ENCODE measurements at regions not wholly inside any gene's neighbourhood (a gene's known extent, or its start where the extent isn't known, plus 50 kb on each side); places are given as distances from the start of the nearest gene placed in this dataset.
"Not testable (repeated sequence)": the region's sequence is repeated elsewhere in the genome, so short reads cannot be mapped to it uniquely, and the experiment has no call there.

DNA sequence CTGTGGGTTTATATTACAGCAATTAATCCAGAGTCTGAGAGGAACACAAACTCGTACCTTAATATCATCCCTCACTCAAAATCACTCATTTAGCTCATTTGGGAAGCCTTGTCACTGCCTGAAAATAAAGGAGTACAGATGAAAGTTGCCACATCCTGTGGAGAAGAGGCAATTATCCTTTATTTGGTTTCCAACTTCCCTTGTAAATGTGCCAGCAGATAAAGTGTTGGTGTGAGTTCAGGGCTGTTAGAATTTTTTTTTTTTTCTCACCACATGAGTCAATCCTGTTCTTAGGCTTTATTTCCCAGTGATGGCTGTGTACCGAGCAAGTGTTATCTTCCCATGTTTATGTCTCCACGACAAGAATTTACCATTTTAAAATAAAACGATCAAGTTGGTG lies 99.0 kb upstream of the SMIM30 start:
- no peak for DNase-seq (ENCODE audit: extremely low read depth in 1 of 11, low read depth in 9 of 11, low spot score in 4 of 11)

GRCh38 chr7:113216038-113216437 lies 97.7 kb upstream of the SMIM30 start:
- DNase-seq (ENCODE audit: extremely low read depth in 1 of 11, low read depth in 9 of 11, low spot score in 4 of 11) = no peak

- DNase-seq (ENCODE audit: extremely low read depth in 1 of 11, low read depth in 9 of 11, low spot score in 4 of 11) = no peak
Observed at GRCh38 chr7:113209449-113210203, 91.3 kb upstream of the SMIM30 start.

- DNase-seq (ENCODE audit: extremely low read depth in 1 of 11, low read depth in 9 of 11, low spot score in 4 of 11) = no peak
Observed at GRCh38 chr7:113207931-113208330, 89.6 kb upstream of the SMIM30 start.

GRCh38 chr7:113207441-113207840 lies 89.1 kb upstream of the SMIM30 start:
- no peak for DNase-seq (ENCODE audit: extremely low read depth in 1 of 11, low read depth in 9 of 11, low spot score in 4 of 11)

DNA sequence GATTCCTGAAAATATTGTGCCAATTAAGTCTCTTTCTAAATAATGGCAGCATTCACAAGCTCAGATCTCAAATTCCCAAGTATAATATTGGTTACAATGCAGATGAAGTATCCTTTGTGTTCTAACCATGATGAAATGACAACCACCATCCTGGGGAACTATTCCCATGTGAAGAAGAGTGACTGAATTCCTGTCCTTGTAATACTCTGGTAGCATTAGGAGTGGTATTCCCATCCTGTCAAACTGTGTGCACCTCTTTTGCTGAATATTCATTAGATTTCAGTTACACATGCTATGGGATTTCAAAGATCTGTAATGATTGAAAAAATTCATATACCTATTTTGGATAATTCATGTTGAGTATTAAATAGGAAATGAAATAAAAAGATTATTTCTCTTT lies 86.1 kb upstream of the SMIM30 start:
- DNase-seq (ENCODE audit: extremely low read depth in 1 of 11, low read depth in 9 of 11, low spot score in 4 of 11) = no peak

- no peak for DNase-seq (ENCODE audit: extremely low read depth in 1 of 11, low read depth in 9 of 11, low spot score in 4 of 11)
Observed at GRCh38 chr7:113202284-113202683, 83.9 kb upstream of the SMIM30 start.

DNA sequence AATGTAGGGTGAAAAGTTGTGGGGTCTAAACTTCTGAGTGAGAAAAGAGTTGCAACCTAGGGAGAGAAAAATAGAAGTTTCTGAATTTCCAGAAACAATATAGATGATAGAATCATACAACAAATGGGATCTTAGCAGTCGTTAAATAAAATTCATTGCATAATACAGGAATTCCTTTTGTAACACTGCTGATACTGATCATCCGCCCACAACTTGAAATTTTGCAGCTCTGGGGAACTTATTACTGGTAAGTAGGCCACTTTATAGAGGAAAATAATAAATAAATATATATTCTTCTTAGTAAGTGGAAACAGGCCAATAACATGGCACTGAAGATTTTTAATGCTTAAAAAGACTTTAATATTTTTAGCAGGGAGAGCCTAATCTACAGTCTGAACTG lies 81.9 kb upstream of the SMIM30 start:
- no peak for DNase-seq (ENCODE audit: extremely low read depth in 1 of 11, low read depth in 9 of 11, low spot score in 4 of 11)

DNA sequence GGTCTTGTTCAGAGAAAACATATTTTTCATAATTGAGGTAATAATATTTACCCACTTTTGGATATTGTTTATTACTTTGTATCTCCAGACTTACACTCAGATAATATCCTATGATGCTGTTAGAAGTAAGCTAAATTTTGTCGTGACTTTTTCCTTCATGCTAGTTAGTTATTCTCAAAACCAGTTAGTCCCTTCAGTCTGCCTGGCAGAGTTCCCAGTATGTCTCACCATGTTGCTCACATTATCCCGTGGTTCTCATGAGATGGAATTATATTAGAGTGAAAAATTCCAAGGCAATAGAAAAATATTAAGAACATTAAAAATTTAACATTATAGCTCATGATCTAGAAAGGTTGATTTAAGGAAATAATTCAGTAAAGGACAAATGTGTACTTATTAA lies 81.5 kb upstream of the SMIM30 start:
- no peak for DNase-seq (ENCODE audit: extremely low read depth in 1 of 11, low read depth in 9 of 11, low spot score in 4 of 11)

DNA sequence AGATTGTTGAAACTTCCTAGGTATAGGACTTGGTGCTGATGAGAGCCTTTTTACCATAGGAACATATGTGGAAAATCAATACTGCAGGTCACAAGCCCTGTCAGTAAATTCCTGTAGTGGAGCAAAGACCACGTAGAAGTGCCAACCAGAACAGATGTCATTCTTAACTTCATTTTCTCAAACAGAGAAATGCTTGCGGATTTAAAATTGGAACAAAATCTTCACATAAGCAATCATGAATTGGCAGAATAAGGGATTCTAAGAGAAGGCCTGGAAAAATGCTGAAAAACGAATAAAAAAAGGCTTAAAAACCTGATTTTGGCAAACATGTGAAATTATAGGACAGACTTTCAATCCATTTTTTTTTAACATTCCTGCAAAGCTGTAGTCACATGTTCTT lies 80.8 kb upstream of the SMIM30 start:
- no peak for DNase-seq (ENCODE audit: extremely low read depth in 1 of 11, low read depth in 9 of 11, low spot score in 4 of 11)

DNA sequence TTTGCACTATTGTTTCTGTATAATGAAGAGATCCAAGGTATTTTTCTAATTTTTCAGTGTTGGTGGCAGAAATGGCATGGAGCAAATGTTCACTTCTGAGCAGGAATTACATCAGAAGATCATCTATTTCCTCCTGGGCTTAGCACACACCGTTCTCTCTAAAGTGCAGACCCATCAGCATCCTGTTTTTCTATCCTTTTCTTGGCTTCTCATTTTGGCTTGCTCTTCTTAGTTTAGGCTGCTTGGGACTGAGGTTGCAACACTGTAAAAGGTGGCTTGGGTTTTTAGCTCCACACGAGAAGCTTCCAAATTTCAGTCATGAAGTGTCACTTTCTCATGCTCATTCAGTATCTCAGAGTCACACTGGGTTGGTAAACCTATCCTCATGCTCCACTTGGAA lies 79.9 kb upstream of the SMIM30 start:
- DNase-seq (ENCODE audit: extremely low read depth in 1 of 11, low read depth in 9 of 11, low spot score in 4 of 11) = no peak

GRCh38 chr7:113197274-113197673 lies 78.9 kb upstream of the SMIM30 start:
- no peak for DNase-seq (ENCODE audit: extremely low read depth in 1 of 11, low read depth in 9 of 11, low spot score in 4 of 11)

- DNase-seq (ENCODE audit: extremely low read depth in 1 of 11, low read depth in 9 of 11, low spot score in 4 of 11) = no peak
Observed at GRCh38 chr7:113188396-113188795, 70.0 kb upstream of the SMIM30 start.

DNA sequence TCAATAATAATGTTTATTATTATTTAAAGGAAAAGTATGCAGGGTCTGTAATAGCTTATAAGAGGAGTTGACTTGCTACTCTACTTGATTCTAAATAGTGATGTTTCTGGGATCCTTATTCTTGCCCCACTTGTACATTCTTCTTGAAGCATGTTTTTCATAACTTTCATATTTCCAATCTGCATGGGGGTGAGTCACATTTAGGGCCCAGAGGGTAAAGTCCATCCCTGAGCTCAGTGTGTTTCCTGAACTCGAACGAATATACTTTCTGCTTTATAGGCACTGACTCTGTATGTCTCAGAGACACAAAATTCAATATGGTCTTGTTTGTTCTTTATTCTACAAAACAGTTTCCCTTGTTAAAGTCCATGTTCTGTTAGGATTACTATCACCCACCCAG lies 61.0 kb upstream of the SMIM30 start:
- no peak for DNase-seq (ENCODE audit: extremely low read depth in 1 of 11, low read depth in 9 of 11, low spot score in 4 of 11)

- DNase-seq (ENCODE audit: extremely low read depth in 1 of 11, low read depth in 9 of 11, low spot score in 4 of 11) = no peak
Observed at GRCh38 chr7:113176836-113177235, 58.5 kb upstream of the SMIM30 start.

GRCh38 chr7:113176180-113176579 lies 57.8 kb upstream of the SMIM30 start:
- DNase-seq (ENCODE audit: extremely low read depth in 1 of 11, low read depth in 9 of 11, low spot score in 4 of 11) = not testable (repeated sequence)

DNA sequence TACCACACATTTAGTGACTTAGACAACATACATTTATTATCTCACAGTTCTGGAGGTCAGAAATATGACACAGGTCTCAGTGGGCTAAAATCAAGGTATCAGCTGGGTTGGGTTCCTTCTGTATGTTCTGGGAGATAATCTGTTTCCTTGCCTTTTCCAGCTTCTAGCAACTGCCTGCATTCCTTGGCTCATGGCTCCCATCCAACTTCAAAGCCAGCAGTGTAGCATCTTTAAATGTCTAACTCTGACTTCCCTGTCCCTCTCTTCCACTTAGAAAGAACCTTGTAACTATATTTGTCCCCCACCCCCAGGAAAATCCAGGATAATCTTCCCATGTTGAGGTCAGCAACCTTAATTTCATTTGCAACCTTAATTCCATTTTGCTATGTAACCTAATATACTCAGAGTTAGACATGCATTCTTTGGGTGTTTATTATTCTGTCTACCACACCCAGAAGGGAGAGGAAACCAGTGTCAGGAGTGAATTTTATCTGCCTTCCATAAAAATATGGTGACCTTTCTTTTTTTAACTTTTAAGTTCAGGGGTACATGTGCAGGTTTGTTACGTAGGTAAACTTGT lies 57.3 kb upstream of the SMIM30 start:
- no peak for DNase-seq (ENCODE audit: extremely low read depth in 1 of 11, low read depth in 9 of 11, low spot score in 4 of 11)

DNA sequence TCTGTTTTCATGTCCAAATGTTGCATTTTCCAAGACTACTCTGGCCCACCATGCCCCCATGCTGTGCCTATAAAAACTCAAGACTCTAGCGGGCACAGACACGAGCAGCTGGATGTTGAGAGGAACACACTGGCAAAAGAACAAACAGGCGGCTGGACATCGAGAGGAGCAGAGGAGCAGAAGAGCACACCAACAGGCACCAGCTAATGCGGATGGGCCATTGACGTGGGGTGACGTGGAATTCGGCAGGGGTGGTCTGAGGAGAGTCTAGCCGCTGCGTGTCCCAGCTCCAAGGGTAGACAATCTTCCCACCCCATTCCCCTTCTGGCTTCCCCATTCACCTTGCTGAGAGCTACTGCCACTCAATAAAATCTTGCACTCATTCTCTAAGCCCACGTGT lies 54.4 kb upstream of the SMIM30 start:
- no peak for DNase-seq (ENCODE audit: extremely low read depth in 1 of 11, low read depth in 9 of 11, low spot score in 4 of 11)

DNA sequence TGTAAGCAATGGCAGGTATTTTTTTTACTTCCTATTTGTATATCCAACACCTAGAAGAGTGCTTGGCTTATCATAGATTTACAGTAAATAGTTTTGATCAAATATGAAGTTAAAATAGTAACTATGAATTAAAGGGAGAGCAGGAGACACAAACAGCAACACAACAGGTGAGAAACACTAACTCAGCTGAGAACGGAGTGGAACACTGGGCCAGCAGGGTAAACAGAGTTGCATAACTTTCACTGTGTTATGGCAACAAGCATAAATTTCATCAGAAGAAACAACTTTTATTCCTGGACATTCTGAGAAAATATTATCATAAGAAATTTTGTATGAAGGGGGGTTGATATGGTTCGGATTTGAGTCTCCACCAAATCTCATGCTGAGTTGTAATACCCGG lies 52.2 kb upstream of the SMIM30 start:
- DNase-seq (ENCODE audit: extremely low read depth in 1 of 11, low read depth in 9 of 11, low spot score in 4 of 11) = no peak

Data from renal cortex interstitium (tissue), 11 donors.